Retinal pigment epithelial cell (primary cell): ENCODE measurements at regions not wholly inside any gene's neighbourhood (a gene's known extent, or its start where the extent isn't known, plus 50 kb on each side); places are given as distances from the start of the nearest gene placed in this dataset.

ENCODE experiments used
- DNase-seq: peaks from one replicate; pipeline ENCODE4 v3.0.0-alpha.2; 2010; ENCODE audit warnings: low read depth
- H3K4me3 ChIP-seq: 2 replicates; pipeline ENCODE4 v1.5.1; 2011; ENCODE audit warnings: mild to moderate bottlenecking, low read length, control low read depth, moderate library complexity
- TF ChIP-seq, protein P1 (sequence below): conservative IDR thresholded peaks from 2 replicates; pipeline ENCODE4 v1.5.1; 2011; ENCODE audit warnings: low read depth, low read length, control low read depth, inconsistent platforms

DNA sequence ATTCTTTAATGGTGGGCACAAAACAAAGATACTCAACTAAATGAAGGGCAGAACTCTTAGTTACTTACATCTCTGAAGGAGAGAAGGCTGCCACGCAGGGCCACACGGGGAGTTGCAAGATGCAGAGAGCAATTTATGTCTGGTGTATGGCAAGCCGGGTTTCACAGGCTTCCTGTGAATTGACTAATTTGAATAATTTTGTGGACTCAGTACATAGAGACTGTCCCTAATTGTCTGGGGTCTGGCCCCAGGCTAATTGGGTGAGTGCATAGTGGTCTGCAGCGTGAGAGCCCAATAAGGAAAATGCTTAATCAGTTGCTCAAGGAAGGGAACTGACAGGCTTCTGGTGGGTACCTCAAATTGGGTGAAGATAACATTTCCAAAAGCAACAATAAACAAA lies 205.7 kb downstream of the OTOR start:
- TF ChIP-seq, protein P1, sequence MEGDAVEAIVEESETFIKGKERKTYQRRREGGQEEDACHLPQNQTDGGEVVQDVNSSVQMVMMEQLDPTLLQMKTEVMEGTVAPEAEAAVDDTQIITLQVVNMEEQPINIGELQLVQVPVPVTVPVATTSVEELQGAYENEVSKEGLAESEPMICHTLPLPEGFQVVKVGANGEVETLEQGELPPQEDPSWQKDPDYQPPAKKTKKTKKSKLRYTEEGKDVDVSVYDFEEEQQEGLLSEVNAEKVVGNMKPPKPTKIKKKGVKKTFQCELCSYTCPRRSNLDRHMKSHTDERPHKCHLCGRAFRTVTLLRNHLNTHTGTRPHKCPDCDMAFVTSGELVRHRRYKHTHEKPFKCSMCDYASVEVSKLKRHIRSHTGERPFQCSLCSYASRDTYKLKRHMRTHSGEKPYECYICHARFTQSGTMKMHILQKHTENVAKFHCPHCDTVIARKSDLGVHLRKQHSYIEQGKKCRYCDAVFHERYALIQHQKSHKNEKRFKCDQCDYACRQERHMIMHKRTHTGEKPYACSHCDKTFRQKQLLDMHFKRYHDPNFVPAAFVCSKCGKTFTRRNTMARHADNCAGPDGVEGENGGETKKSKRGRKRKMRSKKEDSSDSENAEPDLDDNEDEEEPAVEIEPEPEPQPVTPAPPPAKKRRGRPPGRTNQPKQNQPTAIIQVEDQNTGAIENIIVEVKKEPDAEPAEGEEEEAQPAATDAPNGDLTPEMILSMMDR, result no peak
- H3K4me3 ChIP-seq, result no peak overlapping the region
- no peak for DNase-seq

- DNase-seq, result no peak
- TF ChIP-seq, protein P1, result no peak
Observed at GRCh38 chr20:16955462-16955861, 207.3 kb downstream of the OTOR start.

DNA sequence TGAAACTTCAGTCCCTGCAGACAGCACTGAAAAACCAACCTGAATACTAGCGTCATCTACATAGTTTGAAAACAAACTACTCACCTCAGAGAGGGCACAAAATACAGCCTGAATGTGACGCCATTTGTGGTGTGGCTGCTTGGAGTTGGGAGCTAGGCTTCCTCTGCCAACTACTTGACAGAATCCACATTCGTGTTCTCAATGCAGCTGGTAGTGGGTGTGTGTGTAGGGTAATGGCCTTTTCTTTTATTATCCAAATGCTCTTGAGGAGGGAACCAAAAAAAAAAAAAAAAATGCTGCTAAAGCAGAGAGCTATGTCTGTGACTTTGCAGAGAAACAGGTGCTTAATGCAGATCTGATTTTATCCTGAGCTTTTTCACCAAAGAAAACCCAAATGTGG lies 207.8 kb downstream of the OTOR start:
- TF ChIP-seq, protein P1, result no peak
- H3K4me3 ChIP-seq, result no peak overlapping the region
- no peak for DNase-seq

More at GRCh38 chr20:16955462-16955861, 207.3 kb downstream of the OTOR start:
- no peak overlapping the region for H3K4me3 ChIP-seq

DNA sequence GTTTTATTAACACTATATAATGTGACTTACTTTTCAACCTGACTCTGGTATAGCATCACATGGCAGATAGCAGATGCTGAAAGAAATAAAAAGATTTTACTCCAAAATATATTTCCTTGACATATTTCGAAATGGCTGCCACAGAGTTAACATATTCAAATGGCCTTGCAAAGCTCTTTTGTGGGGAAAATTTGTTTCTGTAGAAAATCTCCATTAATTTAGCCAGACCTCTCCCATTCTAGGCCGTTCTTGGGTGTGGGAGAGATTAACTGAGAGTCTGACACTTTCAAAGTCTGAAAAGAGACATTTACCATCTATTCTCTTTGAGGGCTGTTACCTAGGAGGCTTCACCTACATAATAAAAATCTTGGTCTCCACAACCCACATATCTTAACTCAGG lies 217.2 kb downstream of the OTOR start:
- no peak for DNase-seq
- TF ChIP-seq, protein P1, result no peak
- no peak overlapping the region for H3K4me3 ChIP-seq

DNA sequence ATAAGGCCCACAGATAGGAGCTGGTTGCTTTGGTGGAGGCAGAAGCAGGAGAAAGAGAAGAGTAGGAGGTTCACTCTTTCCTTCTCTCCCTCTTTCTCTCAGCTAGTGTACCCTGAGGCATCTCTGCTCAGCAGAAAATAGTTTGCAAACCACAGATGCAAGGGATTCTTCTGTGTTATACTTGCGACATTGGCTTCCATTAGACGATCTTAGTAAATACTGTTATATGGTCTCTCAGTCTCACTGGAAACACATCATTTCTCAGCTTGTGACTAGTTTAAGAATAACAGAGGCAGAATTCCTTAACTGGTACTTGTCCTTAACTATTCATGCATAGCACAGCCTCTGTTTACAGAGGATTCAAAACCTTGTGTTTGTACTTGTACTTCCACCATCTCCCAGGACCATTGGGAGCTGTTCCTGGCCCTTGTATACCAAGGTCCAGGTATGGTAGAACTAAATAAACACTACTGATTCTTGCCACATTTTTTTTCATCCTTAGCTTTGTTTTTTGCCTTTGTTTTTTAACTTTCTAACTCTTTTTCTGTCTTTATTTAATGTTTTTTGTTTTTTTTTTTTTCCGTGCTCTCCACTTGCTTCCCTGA lies 218.2 kb downstream of the OTOR start:
- no peak for DNase-seq
- H3K4me3 ChIP-seq, result no peak overlapping the region
- TF ChIP-seq, protein P1, result no peak

DNA sequence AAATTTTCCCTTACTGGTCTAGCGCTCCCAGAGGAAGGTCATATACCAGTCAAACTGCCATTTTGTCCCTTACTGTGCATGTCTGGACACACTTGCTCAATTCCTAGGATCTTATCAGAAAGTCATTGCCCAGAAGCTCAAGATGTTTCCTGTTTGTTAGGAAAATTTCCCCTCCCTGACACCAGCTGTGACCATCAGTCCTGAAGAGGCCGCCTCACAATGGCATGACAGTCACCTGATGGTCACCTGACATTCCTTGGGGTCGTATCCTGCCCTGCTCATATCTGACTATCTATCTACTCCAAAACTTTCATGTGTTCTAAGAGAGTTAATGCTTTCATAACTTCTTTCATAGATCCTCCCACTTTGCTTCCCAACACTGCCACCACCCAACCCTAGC lies 219.9 kb downstream of the OTOR start:
- H3K4me3 ChIP-seq, result no peak overlapping the region
- DNase-seq, result no peak
- TF ChIP-seq, protein P1, result no peak

DNA sequence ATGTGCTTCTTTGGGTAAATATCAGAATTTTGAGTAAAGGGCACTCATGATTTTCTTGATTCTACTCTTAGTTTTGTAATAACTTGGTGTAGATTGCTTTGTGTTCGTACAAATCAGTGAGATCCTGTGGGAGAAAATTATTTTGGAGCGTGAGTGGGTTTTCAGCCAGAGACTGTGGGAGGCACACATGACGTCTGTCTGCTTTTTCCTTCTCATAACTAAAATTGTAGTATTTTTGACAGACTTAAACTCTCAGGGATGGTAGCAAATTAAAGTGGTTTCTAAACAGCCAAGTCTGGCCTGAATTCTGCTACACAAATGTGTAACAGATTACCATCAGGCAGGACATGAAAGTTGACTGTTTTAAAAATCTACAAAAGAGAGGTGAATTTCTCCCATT lies 222.6 kb downstream of the OTOR start:
- no peak overlapping the region for H3K4me3 ChIP-seq
- TF ChIP-seq, protein P1, result no peak
- DNase-seq, result no peak
